Stimulated activated CD4-positive, alpha-beta T cell treated with anti-CD3 and anti-CD28 coated beads, Interleukin-15, amount 100 ng/mL, for 48 hours (primary cell): ENCODE measurements at regions not wholly inside any gene's neighbourhood (a gene's known extent, or its start where the extent isn't known, plus 50 kb on each side); places are given as distances from the start of the nearest gene placed in this dataset.

Experiments used
- DNase-seq, 2 donors: peaks; one replicate each; pipeline ENCODE4 v3.0.0-alpha.2; 2020; ENCODE audit warnings: low read depth in 2 of 2

GRCh38 chr1:87718241-87718950, 389.7 kb downstream of the LMO4 start:
- DNase-seq, result no peak

GRCh38 chr1:87719658-87720057, 391.0 kb downstream of the LMO4 start:
- no peak for DNase-seq

GRCh38 chr1:87720561-87720960, 391.9 kb downstream of the LMO4 start:
- DNase-seq, result no peak

GRCh38 chr1:87723193-87723592, 394.5 kb downstream of the LMO4 start:
- DNase-seq, result no peak

- DNase-seq, result no peak
Observed at GRCh38 chr1:87728169-87728568, 399.5 kb downstream of the LMO4 start.

- no peak for DNase-seq
Observed at GRCh38 chr1:87730274-87731216, 401.9 kb downstream of the LMO4 start.

GRCh38 chr1:87733386-87733785, 404.7 kb downstream of the LMO4 start:
- no peak for DNase-seq

- no peak for DNase-seq
Observed at GRCh38 chr1:87735750-87736149, 407.1 kb downstream of the LMO4 start.

GRCh38 chr1:87739141-87739540, 410.5 kb downstream of the LMO4 start:
- DNase-seq, result no peak

GRCh38 chr1:87739704-87740103, 411.0 kb downstream of the LMO4 start:
- DNase-seq, result no peak

GRCh38 chr1:87743256-87743655, 414.6 kb downstream of the LMO4 start:
- no peak for DNase-seq

GRCh38 chr1:87744056-87744455, 415.4 kb downstream of the LMO4 start:
- no peak for DNase-seq

GRCh38 chr1:87744763-87745162, 416.1 kb downstream of the LMO4 start:
- DNase-seq, result no peak

- DNase-seq, result no peak
Observed at GRCh38 chr1:87753366-87753765, 424.7 kb downstream of the LMO4 start.

- DNase-seq, result no peak
Observed at GRCh38 chr1:87754139-87754538, 425.5 kb downstream of the LMO4 start.

- no peak for DNase-seq
Observed at GRCh38 chr1:87757676-87758075, 429.0 kb downstream of the LMO4 start.

GRCh38 chr1:87759421-87760087, 430.9 kb downstream of the LMO4 start:
- no peak for DNase-seq

- no peak for DNase-seq
Observed at GRCh38 chr1:87760155-87760554, 431.5 kb downstream of the LMO4 start.

GRCh38 chr1:87760654-87761053, 432.0 kb downstream of the LMO4 start:
- DNase-seq, result no peak

GRCh38 chr1:87763483-87763882, 434.8 kb downstream of the LMO4 start:
- no peak for DNase-seq

- no peak for DNase-seq
Observed at GRCh38 chr1:87765057-87765680, 436.5 kb downstream of the LMO4 start.

GRCh38 chr1:87765681-87766070, 437.0 kb downstream of the LMO4 start:
- DNase-seq, result no peak
